IMR-90 (cell line): ENCODE measurements at regions not wholly inside any gene's neighbourhood (a gene's known extent, or its start where the extent isn't known, plus 50 kb on each side); places are given as distances from the start of the nearest gene placed in this dataset.

Experiments
- ATAC-seq: fragments of 200-7000 bp; cut with Tn5 transposase; 2 replicates; pipeline ENCODE4 v1.9.1; 2020; ENCODE audit warnings: low read depth, mild to moderate bottlenecking, moderate library complexity
- BruUV-seq: library from RNA; stranded (reverse); fragments of 400-500 nt; replicated peaks from 2 replicates; lab custom pipeline; 2021; lab: Mats Ljungman, UMichigan
- CTCF ChIA-PET: fragments of 300-600 bp; formaldehyde crosslinking; extraction: SDS; loops from one replicate; lab custom pipeline; 2021; ENCODE audit warnings: antibody characterized with exemption; lab: Yijun Ruan, JAX
- POLR2A ChIA-PET: fragments of 300-600 bp; sonication (Branson Sonifier 250); formaldehyde crosslinking; loops from one replicate; lab custom pipeline; 2022; ENCODE audit warnings: antibody characterized with exemption; ENCODE audit not compliant: unreplicated experiment; lab: Charles Lee
- DNase-seq: peaks from one replicate; pipeline ENCODE4 v3.0.0; 2013
- H2AFZ ChIP-seq: replicated peaks from 2 replicates; pipeline ENCODE3; 2013; ENCODE audit warnings: low read length, mild to moderate bottlenecking; ENCODE audit not compliant: poor library complexity
- H2AK5ac ChIP-seq: 2 replicates; pipeline ENCODE4 v1.6.1; 2013; ENCODE audit warnings: low read depth, low read length, inconsistent platforms
- H2AK9ac ChIP-seq: replicated peaks from 2 replicates; pipeline ENCODE3; 2013; ENCODE audit warnings: mild to moderate bottlenecking, low read depth, low read length, moderate library complexity; ENCODE audit not compliant: poor library complexity
- H2BK120ac ChIP-seq: 2 replicates; pipeline ENCODE4 v1.6.1; 2013; ENCODE audit warnings: low read depth, low read length, inconsistent platforms
- H2BK15ac ChIP-seq: 3 replicates; pipeline ENCODE4 v1.6.1; 2013; ENCODE audit warnings: low read depth, low read length, inconsistent platforms
- H2BK20ac ChIP-seq: 2 replicates; pipeline ENCODE4 v1.6.1; 2013; ENCODE audit warnings: low read depth, mild to moderate bottlenecking, inconsistent platforms, low read length, moderate library complexity
- H2BK5ac ChIP-seq: 2 replicates; pipeline ENCODE4 v1.6.1; 2013; ENCODE audit warnings: mild to moderate bottlenecking, low read depth, low read length, inconsistent platforms; ENCODE audit not compliant: poor library complexity, severe bottlenecking
- H3K14ac ChIP-seq: replicated peaks from 2 replicates; pipeline ENCODE4 v1.6.1; 2013; ENCODE audit warnings: low read depth, low read length, inconsistent platforms
- H3K18ac ChIP-seq: 2 replicates; pipeline ENCODE4 v1.6.1; 2013; ENCODE audit warnings: low read depth, low read length, control low read depth
- H3K23ac ChIP-seq: 2 replicates; pipeline ENCODE4 v1.6.1; 2013; ENCODE audit warnings: low read depth, low read length, inconsistent platforms
- H3K27ac ChIP-seq: 2 replicates; pipeline ENCODE4 v1.5.1; 2013; ENCODE audit warnings: mild to moderate bottlenecking, control low read depth, low read length; ENCODE audit not compliant: insufficient read depth
- H3K27me3 ChIP-seq: 2 replicates; pipeline ENCODE4 v1.6.1; 2013; ENCODE audit warnings: low read length; ENCODE audit not compliant: control insufficient read depth, insufficient read depth
- H3K36me3 ChIP-seq: 2 replicates; pipeline ENCODE4 v1.6.1; 2013; ENCODE audit warnings: low read length, mixed read lengths; ENCODE audit not compliant: control insufficient read depth, insufficient read depth
- H3K4ac ChIP-seq: 2 replicates; pipeline ENCODE4 v1.6.1; 2013; ENCODE audit warnings: low read depth, low read length, inconsistent platforms
- H3K4me1 ChIP-seq: 2 replicates; pipeline ENCODE4 v1.6.1; 2013; ENCODE audit warnings: low read length, mixed read lengths; ENCODE audit not compliant: control insufficient read depth, insufficient read depth
- H3K4me2 ChIP-seq: 2 replicates; pipeline ENCODE4 v1.6.1; 2013; ENCODE audit warnings: low read depth, mild to moderate bottlenecking, control low read depth, low read length, moderate library complexity
- H3K4me3 ChIP-seq: 2 replicates; pipeline ENCODE4 v1.5.1; 2013; ENCODE audit warnings: low read depth, mild to moderate bottlenecking, control low read depth, low read length, moderate library complexity; ENCODE audit not compliant: insufficient read depth
- H3K56ac ChIP-seq: 2 replicates; pipeline ENCODE4 v1.6.1; 2013; ENCODE audit warnings: low read length, inconsistent platforms; ENCODE audit not compliant: insufficient read depth; ENCODE audit errors: extremely low read depth
- H3K79me1 ChIP-seq, 2 experiments: 2 replicates each; pipeline ENCODE4 v1.6.1; 2013; ENCODE audit warnings: low read length in 2 of 2, inconsistent platforms in 1 of 2, low read depth in 1 of 2
- H3K9ac ChIP-seq: 2 replicates; pipeline ENCODE4 v1.6.1; 2013; ENCODE audit warnings: low read depth, low read length, control low read depth
- H3K9me1 ChIP-seq: 2 replicates; pipeline ENCODE4 v1.6.1; 2013; ENCODE audit warnings: low read length, inconsistent platforms; ENCODE audit not compliant: insufficient read depth
- H3K9me3 ChIP-seq: 2 replicates; pipeline ENCODE4 v1.6.1; 2013; ENCODE audit warnings: low read length; ENCODE audit not compliant: control insufficient read depth, insufficient read depth
- H4K20me1 ChIP-seq: 2 replicates; pipeline ENCODE4 v1.6.1; 2013; ENCODE audit warnings: low read length, inconsistent platforms; ENCODE audit not compliant: insufficient read depth
- H4K5ac ChIP-seq: 2 replicates; pipeline ENCODE4 v1.6.1; 2013; ENCODE audit warnings: mild to moderate bottlenecking, low read depth, low read length, control low read depth
- H4K8ac ChIP-seq, 2 experiments: 2 replicates each; pipeline ENCODE4 v1.6.1; 2013; ENCODE audit warnings: low read depth in 2 of 2, low read length in 2 of 2, control low read depth in 1 of 2, inconsistent platforms in 1 of 2
- H4K91ac ChIP-seq: 2 replicates; pipeline ENCODE4 v1.6.1; 2013; ENCODE audit warnings: low read depth, low read length, inconsistent platforms; ENCODE audit not compliant: insufficient read depth
- BHLHE40 ChIP-seq: fragments of 150-350 bp; IDR thresholded peaks from 2 replicates; pipeline ENCODE4 v1.6.1; 2016; ENCODE audit warnings: mild to moderate bottlenecking, low read depth, low read length
- CEBPB ChIP-seq: IDR thresholded peaks from 2 replicates; pipeline ENCODE4 v1.6.1; 2012; ENCODE audit warnings: low read depth, low read length, improper control_type of control experiment
- CHD1 ChIP-seq: IDR thresholded peaks from 2 replicates; pipeline ENCODE4 v1.6.1; 2012; ENCODE audit warnings: low read depth, low read length, improper control_type of control experiment
- CTCF ChIP-seq: conservative IDR thresholded peaks from 2 replicates; pipeline ENCODE4 v1.5.1; 2012; ENCODE audit warnings: mild to moderate bottlenecking, low read depth, low read length, improper control_type of control experiment
- ELK1 ChIP-seq: fragments of 150-350 bp; IDR thresholded peaks from 2 replicates; pipeline ENCODE4 v1.6.1; 2016; ENCODE audit warnings: low read depth, mild to moderate bottlenecking, low read length, moderate library complexity, borderline replicate concordance
- FOS ChIP-seq: fragments of 150-350 bp; IDR thresholded peaks from 2 replicates; pipeline ENCODE4 v1.6.1; 2016; ENCODE audit warnings: low read depth, low read length
- MAFK ChIP-seq: IDR thresholded peaks from 2 replicates; pipeline ENCODE4 v1.6.1; 2012; ENCODE audit warnings: low read depth, low read length, improper control_type of control experiment
- NFE2L2 ChIP-seq: fragments of 150-350 bp; IDR thresholded peaks from 2 replicates; pipeline ENCODE4 v1.6.1; 2016; ENCODE audit warnings: low read depth, mild to moderate bottlenecking, low read length
- POLR2A ChIP-seq: IDR thresholded peaks from 2 replicates; pipeline ENCODE4 v1.6.1; 2012; ENCODE audit warnings: mild to moderate bottlenecking, low read depth, low read length
- RAD21 ChIP-seq: IDR thresholded peaks from 2 replicates; pipeline ENCODE4 v1.6.1; 2012; ENCODE audit warnings: low read length, improper control_type of control experiment
- RFX5 ChIP-seq: IDR thresholded peaks from 2 replicates; pipeline ENCODE4 v1.8.0; 2012; ENCODE audit warnings: low read depth, mild to moderate bottlenecking, low read length, moderate library complexity
- WGBS, 2 experiments: methylation state at CpG; one replicate each; pipeline versions ENCODE4 v1.1.5 to v1.1.7; 2013; ENCODE audit warnings: missing lambda C conversion rate in 2 of 2; ENCODE audit not compliant: insufficient read length in 1 of 2; ENCODE audit errors: extremely low coverage in 2 of 2; 5-methylcytosine and 5-hydroxymethylcytosine counted together
- dilution Hi-C: fragments of 300-500 bp; cut with HindIII; formaldehyde crosslinking; loops from one replicate; pipeline ENCODE4 v1.14.3; 2018; ENCODE audit warnings: low sequenced_read_pairs; ENCODE audit not compliant: unreplicated experiment
- in situ Hi-C: fragments of 300-500 bp; cut with MboI; formaldehyde crosslinking; loops from 3 replicates; pipeline ENCODE4 v1.14.3; 2019; ENCODE audit warnings: low sequenced_read_pairs, inconsistent platforms, mixed read lengths
- intact Hi-C: fragments of 100-400 bp; cut with micrococcal nuclease; formaldehyde crosslinking; loops from 2 replicates; pipeline ENCODE4 v1.10.0; 2022

GRCh38 chr17:34726536-34727384, 147.4 kb downstream of the TMEM132E start:
- ChIA-PET CTCF (no interaction called here), POLR2A (no interaction called here)
- Histone ChIP-seq H3K4me2 (no peak overlapping the region), H3K56ac (no peak overlapping the region), H3K9ac (no peak overlapping the region), H3K27me3 (no peaks in the 10 kb centered on the region), H2AFZ (no peak overlapping the region), H3K23ac (no peak overlapping the region), H2BK15ac (no peak overlapping the region), H2AK9ac (no peak overlapping the region), H3K27ac (no peak overlapping the region), H3K18ac (no peak overlapping the region), H3K4me1 (no peaks in the 10 kb centered on the region), H3K14ac (no peak overlapping the region), H3K4me3 (no peak overlapping the region), H4K91ac (no peak overlapping the region), H4K8ac (no peak overlapping the region), H2BK20ac (no peak overlapping the region), H3K79me1 (no peaks in the 10 kb centered on the region), H4K5ac (no peak overlapping the region), H2AK5ac (no peak overlapping the region), H3K9me3 (no peaks in the 10 kb centered on the region), H3K36me3 (no peaks in the 10 kb centered on the region), H3K4ac (no peak overlapping the region), H3K9me1 (no peaks in the 10 kb centered on the region), H2BK120ac (no peak overlapping the region), H2BK5ac (no peak overlapping the region), H4K20me1 (no peaks in the 10 kb centered on the region)
- dilution Hi-C loops = no loop called here
- no TSS peak for BruUV-seq
- 40% methylated on average over 5 of the region's 6 CpGs; no CpG with 5 or more reads in 1 of the 2 experiments for WGBS, 2 experiments
- TF ChIP-seq POLR2A (no peak), CTCF (no peak), CEBPB (no peak), RFX5 (no peak), MAFK (no peak), ELK1 (no peak), FOS (no peak), BHLHE40 (no peak), RAD21 (no peak), CHD1 (no peak), NFE2L2 (no peak)
- in situ Hi-C loops = no loop called here
- no peak for ATAC-seq
- intact Hi-C loops = no loop called here
- DNase-seq = no peak
